PC-3 (cell line): ENCODE measurements at regions not wholly inside any gene's neighbourhood (a gene's known extent, or its start where the extent isn't known, plus 50 kb on each side); places are given as distances from the start of the nearest gene placed in this dataset.

Source experiments
- ATAC-seq: fragments of 200-7000 bp; cut with Tn5 transposase; 2 replicates; pipeline ENCODE4 v1.9.1; 2020; ENCODE audit warnings: mild to moderate bottlenecking, moderate library complexity
- BruUV-seq: library from RNA; stranded (reverse); fragments of 400-500 nt; replicated peaks from 2 replicates; lab custom pipeline; 2021; lab: Mats Ljungman, UMichigan
- CTCF ChIA-PET: fragments of 300-600 bp; sonication (Branson Sonifier 250); formaldehyde crosslinking; loops from one replicate; lab custom pipeline; 2022; ENCODE audit warnings: antibody characterized with exemption; lab: Charles Lee
- POLR2A ChIA-PET: fragments of 300-600 bp; sonication (Branson Sonifier 250); formaldehyde crosslinking; loops from one replicate; lab custom pipeline; 2022; ENCODE audit warnings: antibody characterized with exemption; ENCODE audit not compliant: unreplicated experiment; lab: Charles Lee
- DNase-seq: peaks from one replicate; pipeline ENCODE4 v3.0.0-alpha.2; 2015
- H2AFZ ChIP-seq: fragments of 300-600 bp; sonication (generic); 2 replicates; pipeline ENCODE4 v1.6.0; 2016; ENCODE audit warnings: antibody characterized with exemption, low read length
- H3F3A ChIP-seq: fragments of 300-600 bp; sonication (generic); one replicate; pipeline ENCODE4 v1.6.0; 2017; ENCODE audit warnings: antibody characterized with exemption, low read length, control low read depth, mild to moderate bottlenecking; ENCODE audit not compliant: unreplicated experiment
- H3K27ac ChIP-seq: fragments of 300-600 bp; sonication (generic); 2 replicates; pipeline ENCODE4 v1.5.1; 2016; ENCODE audit warnings: mild to moderate bottlenecking, low read length
- H3K27me3 ChIP-seq: fragments of 300-600 bp; sonication (generic); 2 replicates; pipeline ENCODE4 v1.6.1; 2016; ENCODE audit warnings: low read length, mixed read lengths
- H3K36me3 ChIP-seq: fragments of 300-600 bp; sonication (generic); 2 replicates; pipeline ENCODE4 v1.6.1; 2016; ENCODE audit warnings: low read depth, mixed run types, low read length, mixed read lengths
- H3K4me1 ChIP-seq: fragments of 300-600 bp; sonication (generic); 2 replicates; pipeline ENCODE4 v1.5.1; 2016; ENCODE audit warnings: low read length; ENCODE audit not compliant: insufficient read depth
- H3K4me2 ChIP-seq: fragments of 300-600 bp; sonication (generic); 2 replicates; pipeline ENCODE4 v1.6.0; 2016; ENCODE audit warnings: low read length
- H3K4me3 ChIP-seq: fragments of 300-600 bp; sonication (generic); 2 replicates; pipeline ENCODE4 v1.5.1; 2016; ENCODE audit warnings: mild to moderate bottlenecking, low read length, mixed read lengths
- H3K79me2 ChIP-seq: fragments of 300-600 bp; sonication (generic); 2 replicates; pipeline ENCODE4 v1.6.1; 2017; ENCODE audit warnings: low read length, mixed read lengths
- H3K9ac ChIP-seq: fragments of 300-600 bp; sonication (generic); 2 replicates; pipeline ENCODE4 v1.6.0; 2016; ENCODE audit warnings: mild to moderate bottlenecking, low read length
- H3K9me2 ChIP-seq: fragments of 300-600 bp; sonication (generic); replicated peaks from 2 replicates; pipeline ENCODE4 v1.6.1; 2016; ENCODE audit warnings: mixed run types, low read length, mixed read lengths
- H3K9me3 ChIP-seq: fragments of 300-600 bp; sonication (generic); 2 replicates; pipeline ENCODE4 v1.6.1; 2016; ENCODE audit warnings: low read length, mixed read lengths
- H4K20me1 ChIP-seq: fragments of 300-600 bp; sonication (generic); 2 replicates; pipeline ENCODE4 v1.6.1; 2016; ENCODE audit warnings: low read length, mixed read lengths
- EZH2 ChIP-seq: fragments of 300-600 bp; sonication (generic); IDR thresholded peaks from one replicate; pipeline ENCODE4 v1.6.1; 2017; ENCODE audit warnings: antibody characterized with exemption, mild to moderate bottlenecking, low read length; ENCODE audit not compliant: unreplicated experiment
- EZH2phosphoT487 ChIP-seq: fragments of 300-600 bp; sonication (generic); IDR thresholded peaks from 2 replicates; pipeline ENCODE4 v1.6.1; 2018; ENCODE audit warnings: mild to moderate bottlenecking, antibody characterized with exemption, low read length, borderline replicate concordance
- intact Hi-C: fragments of 100-400 bp; cut with micrococcal nuclease; formaldehyde crosslinking; loops from 2 replicates; pipeline ENCODE4 v1.9.0; 2023
- TF ChIP-seq, protein P1 (sequence below): fragments of 300-600 bp; sonication (generic); conservative IDR thresholded peaks from 2 replicates; pipeline ENCODE4 v1.5.1; 2017; ENCODE audit warnings: antibody characterized with exemption, low read depth, mild to moderate bottlenecking, low read length

DNA sequence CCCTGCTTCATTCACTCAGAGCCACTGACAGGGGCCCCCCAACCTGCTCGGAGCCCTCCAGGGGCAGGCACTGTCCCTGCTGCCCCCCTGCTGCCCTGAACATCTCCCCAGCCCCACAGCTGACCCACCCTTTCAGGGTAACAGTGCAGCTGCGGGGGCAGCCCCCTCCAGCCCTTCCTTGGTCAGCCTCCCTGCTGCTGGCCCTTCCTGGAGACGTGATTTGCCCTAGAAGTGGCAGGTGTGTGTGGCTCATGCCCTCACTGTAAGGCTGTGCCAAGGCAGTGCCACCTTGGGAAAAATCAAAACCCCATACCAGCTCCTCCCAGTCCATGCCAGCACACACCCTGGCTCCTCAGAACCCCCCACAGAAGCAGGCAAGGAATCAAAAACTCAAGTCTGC is 184.2 kb upstream of the HDAC4 start:
- TF ChIP-seq EZH2phosphoT487, result no peak
- no peak for TF ChIP-seq EZH2
- TF ChIP-seq, protein P1, sequence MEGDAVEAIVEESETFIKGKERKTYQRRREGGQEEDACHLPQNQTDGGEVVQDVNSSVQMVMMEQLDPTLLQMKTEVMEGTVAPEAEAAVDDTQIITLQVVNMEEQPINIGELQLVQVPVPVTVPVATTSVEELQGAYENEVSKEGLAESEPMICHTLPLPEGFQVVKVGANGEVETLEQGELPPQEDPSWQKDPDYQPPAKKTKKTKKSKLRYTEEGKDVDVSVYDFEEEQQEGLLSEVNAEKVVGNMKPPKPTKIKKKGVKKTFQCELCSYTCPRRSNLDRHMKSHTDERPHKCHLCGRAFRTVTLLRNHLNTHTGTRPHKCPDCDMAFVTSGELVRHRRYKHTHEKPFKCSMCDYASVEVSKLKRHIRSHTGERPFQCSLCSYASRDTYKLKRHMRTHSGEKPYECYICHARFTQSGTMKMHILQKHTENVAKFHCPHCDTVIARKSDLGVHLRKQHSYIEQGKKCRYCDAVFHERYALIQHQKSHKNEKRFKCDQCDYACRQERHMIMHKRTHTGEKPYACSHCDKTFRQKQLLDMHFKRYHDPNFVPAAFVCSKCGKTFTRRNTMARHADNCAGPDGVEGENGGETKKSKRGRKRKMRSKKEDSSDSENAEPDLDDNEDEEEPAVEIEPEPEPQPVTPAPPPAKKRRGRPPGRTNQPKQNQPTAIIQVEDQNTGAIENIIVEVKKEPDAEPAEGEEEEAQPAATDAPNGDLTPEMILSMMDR, result no peak
- POLR2A ChIA-PET, result no interaction called here
- H3K27ac ChIP-seq, result no peak overlapping the region
- H3F3A ChIP-seq, result no peaks in the 10 kb centered on the region
- H3K4me3 ChIP-seq, result no peak overlapping the region
- no TSS peak for BruUV-seq
- H3K9me3 ChIP-seq, result no peaks in the 10 kb centered on the region
- no peak overlapping the region for H3K4me2 ChIP-seq
- no peak overlapping the region for H3K9ac ChIP-seq
- ATAC-seq (no peak), DNase-seq (no peak)
- no peaks in the 10 kb centered on the region for H3K79me2 ChIP-seq
- H3K4me1 ChIP-seq, result no peaks in the 10 kb centered on the region
- H3K27me3 ChIP-seq, result peaks cover 79% of the 10 kb centered on the region
- no peak overlapping the region for H2AFZ ChIP-seq
- H3K36me3 ChIP-seq, result no peaks in the 10 kb centered on the region
- CTCF ChIA-PET, result no interaction called here
- intact Hi-C loops, result no loop called here
- H3K9me2 ChIP-seq, result no peaks in the 10 kb centered on the region
- H4K20me1 ChIP-seq, result no peaks in the 10 kb centered on the region

DNA sequence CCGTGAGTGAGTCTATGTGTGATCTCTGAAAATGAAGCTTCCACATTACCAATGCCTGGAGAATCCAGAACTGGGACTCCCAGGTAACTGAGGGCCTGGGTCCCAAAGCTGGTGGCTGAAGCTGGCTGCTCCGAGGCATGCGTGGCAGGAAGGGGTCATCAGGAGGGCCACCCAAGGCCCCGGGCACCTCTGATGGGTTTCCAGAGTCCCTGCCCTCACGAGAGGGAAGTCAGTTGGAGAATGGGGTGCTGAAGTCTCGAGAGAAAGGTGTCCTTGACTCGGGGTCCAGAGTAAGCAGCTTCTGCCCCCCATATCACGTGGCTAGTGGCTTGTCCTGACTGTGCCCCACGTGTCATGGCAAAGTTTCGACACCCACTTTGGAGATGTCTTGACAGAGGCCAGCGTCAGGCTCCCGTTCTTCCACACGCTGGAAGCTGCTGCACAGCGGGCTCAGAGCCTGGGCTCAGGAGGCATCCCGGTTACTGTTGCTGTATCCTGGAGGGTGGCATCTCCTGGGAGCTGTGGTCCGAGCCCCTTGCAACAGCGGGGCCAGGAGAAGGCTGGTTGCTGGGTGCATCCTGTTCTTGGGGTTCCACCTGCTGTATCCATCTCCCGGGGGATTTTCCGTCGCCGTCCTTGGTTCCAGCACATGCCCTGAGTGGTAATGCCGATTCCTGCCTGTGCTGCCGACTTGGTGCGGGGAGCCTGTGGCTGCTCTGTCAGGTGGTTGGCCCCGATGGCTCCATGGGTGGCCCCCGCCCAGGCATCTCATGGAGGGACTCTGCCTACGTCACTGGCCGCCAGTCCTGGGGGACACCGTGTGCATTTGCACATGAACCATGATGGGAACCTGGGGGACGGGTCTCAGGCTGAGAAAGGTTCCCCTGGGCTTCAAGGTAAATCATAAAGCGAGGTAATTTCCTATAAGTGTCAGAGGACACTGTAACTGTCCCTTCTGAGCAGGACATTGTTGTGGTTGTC is 183.3 kb upstream of the HDAC4 start:
- ChIA-PET CTCF (no interaction called here), POLR2A (no interaction called here)
- ATAC-seq, result no peak
- intact Hi-C loops, result no loop called here
- no peak overlapping the region for H2AFZ ChIP-seq
- H3K79me2 ChIP-seq, result no peaks in the 10 kb centered on the region
- H3K9me3 ChIP-seq, result no peaks in the 10 kb centered on the region
- H3K4me2 ChIP-seq, result no peak overlapping the region
- BruUV-seq, result no TSS peak
- H4K20me1 ChIP-seq, result no peaks in the 10 kb centered on the region
- no peaks in the 10 kb centered on the region for H3F3A ChIP-seq
- no peak for DNase-seq
- no peak overlapping the region for H3K4me3 ChIP-seq
- H3K27ac ChIP-seq, result no peak overlapping the region
- H3K4me1 ChIP-seq, result no peaks in the 10 kb centered on the region
- no peak overlapping the region for H3K9ac ChIP-seq
- no peaks in the 10 kb centered on the region for H3K9me2 ChIP-seq
- no peaks in the 10 kb centered on the region for H3K36me3 ChIP-seq
- H3K27me3 ChIP-seq, result peaks cover 81% of the 10 kb centered on the region
- TF ChIP-seq, protein P1, result no peak
- TF ChIP-seq EZH2phosphoT487 (no peak), EZH2 (no peak)
